ENCODE measurements at regions not wholly inside any gene's neighbourhood (a gene's known extent, or its start where the extent isn't known, plus 50 kb on each side); places are given as distances from the start of the nearest gene placed in this dataset.

DNA sequence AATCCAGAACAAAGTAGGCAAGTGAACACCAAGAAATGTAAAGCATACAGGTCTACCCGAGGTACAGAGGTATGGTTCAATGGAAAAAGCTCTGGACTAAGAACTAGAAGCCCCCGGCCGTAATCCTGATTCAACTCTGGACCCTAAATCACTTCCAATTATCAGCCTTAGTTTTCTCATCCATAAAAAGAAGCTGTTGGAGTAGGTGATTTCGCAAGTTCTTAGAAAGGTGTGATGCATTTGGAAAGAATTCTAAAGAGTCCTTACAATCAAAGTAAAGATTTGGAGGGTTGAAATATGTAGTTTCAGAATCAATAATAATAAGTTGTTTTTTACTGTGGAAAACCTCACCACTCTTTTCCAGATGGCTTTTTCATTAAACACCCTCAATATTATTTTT is 622.1 kb upstream of the ID2 start:
- no peak overlapping the region for H3K4me3 ChIP-seq (ENCODE audit: control insufficient read depth, low read depth, low read length)
- TF ChIP-seq, protein P1, sequence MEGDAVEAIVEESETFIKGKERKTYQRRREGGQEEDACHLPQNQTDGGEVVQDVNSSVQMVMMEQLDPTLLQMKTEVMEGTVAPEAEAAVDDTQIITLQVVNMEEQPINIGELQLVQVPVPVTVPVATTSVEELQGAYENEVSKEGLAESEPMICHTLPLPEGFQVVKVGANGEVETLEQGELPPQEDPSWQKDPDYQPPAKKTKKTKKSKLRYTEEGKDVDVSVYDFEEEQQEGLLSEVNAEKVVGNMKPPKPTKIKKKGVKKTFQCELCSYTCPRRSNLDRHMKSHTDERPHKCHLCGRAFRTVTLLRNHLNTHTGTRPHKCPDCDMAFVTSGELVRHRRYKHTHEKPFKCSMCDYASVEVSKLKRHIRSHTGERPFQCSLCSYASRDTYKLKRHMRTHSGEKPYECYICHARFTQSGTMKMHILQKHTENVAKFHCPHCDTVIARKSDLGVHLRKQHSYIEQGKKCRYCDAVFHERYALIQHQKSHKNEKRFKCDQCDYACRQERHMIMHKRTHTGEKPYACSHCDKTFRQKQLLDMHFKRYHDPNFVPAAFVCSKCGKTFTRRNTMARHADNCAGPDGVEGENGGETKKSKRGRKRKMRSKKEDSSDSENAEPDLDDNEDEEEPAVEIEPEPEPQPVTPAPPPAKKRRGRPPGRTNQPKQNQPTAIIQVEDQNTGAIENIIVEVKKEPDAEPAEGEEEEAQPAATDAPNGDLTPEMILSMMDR (conservative IDR thresholded peaks at IDR 0.05; ENCODE audit: control insufficient read depth, insufficient read depth, low read depth, low read length): no peak
- no peak for DNase-seq (ENCODE audit: low read depth)

DNA sequence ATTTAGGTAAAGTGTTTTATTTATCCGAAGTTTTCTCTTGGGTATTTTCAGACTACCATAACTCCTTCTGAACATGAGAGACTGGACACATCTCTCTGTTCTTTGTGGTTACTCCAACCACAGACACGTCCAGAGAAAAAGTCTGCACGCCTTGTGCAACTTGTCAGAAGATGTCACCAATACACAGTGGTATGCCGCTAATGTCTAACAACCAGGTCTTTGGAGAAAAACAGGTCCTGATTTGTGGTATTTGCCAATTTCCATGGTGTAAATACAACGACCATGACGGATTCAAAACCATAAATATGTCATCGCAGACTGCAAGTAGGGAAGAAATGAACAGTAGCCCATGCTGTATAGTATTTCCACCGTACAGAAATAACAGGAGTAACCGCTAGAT is 620.6 kb upstream of the ID2 start:
- TF ChIP-seq, protein P1 (conservative IDR thresholded peaks at IDR 0.05; ENCODE audit: control insufficient read depth, insufficient read depth, low read depth, low read length): no peak
- DNase-seq (ENCODE audit: low read depth): no peak

DNA sequence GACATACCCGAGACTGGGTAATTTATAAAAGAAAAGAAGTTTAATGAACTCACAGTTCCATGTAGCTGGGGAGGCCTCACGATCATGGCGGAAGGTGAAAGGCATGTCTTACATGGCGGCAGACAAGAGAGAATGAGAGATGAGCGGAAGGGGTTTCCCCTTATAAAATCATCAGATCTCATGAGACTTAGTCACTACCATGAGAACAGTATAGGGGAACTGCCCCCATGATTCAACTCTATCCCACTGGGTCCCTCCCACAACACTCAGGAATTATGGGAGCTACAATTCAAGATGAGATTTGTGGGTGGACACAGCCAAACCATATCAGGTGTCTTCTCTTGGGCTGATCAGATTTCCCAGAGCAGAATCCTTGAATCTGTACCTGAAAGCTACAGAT is 617.3 kb upstream of the ID2 start:
- H3K4me3 ChIP-seq (ENCODE audit: control insufficient read depth, low read depth, low read length): no peak overlapping the region
- no peak for DNase-seq (ENCODE audit: low read depth)
- TF ChIP-seq, protein P1 (conservative IDR thresholded peaks at IDR 0.05; ENCODE audit: control insufficient read depth, insufficient read depth, low read depth, low read length): no peak

More for the DNA sequence above, 620.6 kb upstream of the ID2 start:
- H3K4me3 ChIP-seq (ENCODE audit: control insufficient read depth, low read depth, low read length): no peak overlapping the region

DNA sequence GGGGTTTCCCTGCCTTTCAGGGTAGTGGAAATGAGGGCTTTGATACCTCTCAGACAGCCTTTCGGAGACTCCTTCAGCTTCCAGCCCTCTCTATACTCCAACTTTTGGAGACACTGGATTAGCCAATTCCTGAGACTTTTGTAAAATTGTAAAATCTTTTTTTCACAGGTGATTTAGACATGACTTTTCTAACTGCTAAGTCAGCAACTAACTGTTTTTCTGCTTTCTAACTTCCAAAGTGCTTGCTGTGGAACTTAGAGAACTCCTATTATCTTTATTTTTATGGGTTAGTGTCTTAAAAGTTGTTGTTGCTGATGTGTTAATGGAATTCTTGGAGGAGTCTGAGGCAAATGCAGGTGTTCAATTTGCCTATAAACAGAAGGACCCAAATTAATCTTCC is 616.7 kb upstream of the ID2 start:
- no peak for DNase-seq (ENCODE audit: low read depth)
- no peak overlapping the region for H3K4me3 ChIP-seq (ENCODE audit: control insufficient read depth, low read depth, low read length)
- TF ChIP-seq, protein P1 (conservative IDR thresholded peaks at IDR 0.05; ENCODE audit: control insufficient read depth, insufficient read depth, low read depth, low read length): no peak

DNA sequence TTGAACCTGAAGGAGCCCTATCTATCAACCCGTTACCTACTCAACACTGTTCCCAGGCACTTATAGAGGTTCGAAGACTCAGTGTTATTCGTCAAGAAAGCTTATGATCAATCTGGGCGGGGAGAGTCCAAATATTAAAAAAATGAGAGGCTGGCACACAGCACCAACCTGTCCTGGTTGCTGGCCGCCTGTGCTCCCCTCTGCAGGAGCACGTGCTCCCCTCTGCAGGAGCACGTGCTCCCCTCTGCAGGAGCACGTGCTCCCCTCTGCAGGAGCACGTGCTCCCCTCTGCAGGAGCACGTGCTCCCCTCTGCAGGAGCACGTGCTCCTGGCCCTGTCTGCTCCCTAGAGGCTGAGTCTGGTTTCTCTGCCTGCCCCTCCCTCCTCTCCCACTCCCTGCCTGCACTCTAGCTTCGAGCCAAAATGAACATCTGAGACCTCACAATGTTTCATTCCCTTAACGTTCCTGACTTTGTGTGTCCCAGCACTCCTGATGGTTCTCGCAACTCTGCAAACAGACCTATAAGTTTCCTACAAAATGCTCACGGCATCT is 614.0 kb upstream of the ID2 start:
- TF ChIP-seq, protein P1 (conservative IDR thresholded peaks at IDR 0.05; ENCODE audit: control insufficient read depth, insufficient read depth, low read depth, low read length): no peak

DNA sequence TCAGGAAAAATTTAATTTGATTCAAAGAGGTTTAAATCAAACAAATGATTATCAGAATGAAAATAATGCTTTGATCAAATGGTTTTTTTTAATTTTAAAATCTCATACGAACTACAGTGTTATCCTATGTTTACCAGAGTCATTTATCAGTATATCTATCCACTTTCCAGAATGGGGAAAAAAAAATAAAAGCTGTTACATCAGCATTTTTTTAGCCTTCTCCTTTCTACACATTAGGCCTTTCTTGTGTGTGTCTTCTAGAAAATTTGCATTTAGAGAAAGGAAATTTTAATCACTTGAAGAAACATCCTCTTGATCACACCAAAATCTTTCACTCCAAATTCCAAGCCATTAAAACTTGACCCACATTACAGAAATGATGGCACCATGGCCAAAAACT is 608.9 kb upstream of the ID2 start:
- TF ChIP-seq, protein P1 (conservative IDR thresholded peaks at IDR 0.05; ENCODE audit: control insufficient read depth, insufficient read depth, low read depth, low read length): no peak
- DNase-seq (ENCODE audit: low read depth): no peak
- H3K4me3 ChIP-seq (ENCODE audit: control insufficient read depth, low read depth, low read length): no peak overlapping the region

More for the DNA sequence above, 614.0 kb upstream of the ID2 start:
- H3K4me3 ChIP-seq (ENCODE audit: control insufficient read depth, low read depth, low read length): no peak overlapping the region
- no peak for DNase-seq (ENCODE audit: low read depth)

DNA sequence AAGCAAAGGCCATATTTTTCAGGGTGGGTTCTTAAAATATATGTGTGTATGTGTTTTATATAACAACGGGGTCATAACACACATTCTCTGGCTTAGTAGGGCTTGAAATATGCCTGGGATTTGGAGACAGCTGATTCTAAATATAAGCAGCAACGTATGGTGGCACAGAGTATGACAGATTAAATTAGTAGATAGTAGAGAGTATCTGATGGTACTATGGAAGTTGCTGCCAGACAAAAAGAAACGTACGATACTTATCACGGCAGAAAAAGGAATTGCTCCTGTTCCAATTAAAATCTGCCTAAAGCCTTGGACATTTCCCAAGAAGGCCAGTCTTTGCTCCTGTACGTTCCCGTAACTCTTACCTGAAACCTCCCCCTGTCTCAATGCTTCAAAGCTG is 607.9 kb upstream of the ID2 start:
- TF ChIP-seq, protein P1 (conservative IDR thresholded peaks at IDR 0.05; ENCODE audit: control insufficient read depth, insufficient read depth, low read depth, low read length): no peak
- H3K4me3 ChIP-seq (ENCODE audit: control insufficient read depth, low read depth, low read length): no peak overlapping the region
- no peak for DNase-seq (ENCODE audit: low read depth)

All from fibroblast of mammary gland (primary cell).